NCI-H2171 (cell line): ENCODE measurements at regions not wholly inside any gene's neighbourhood (a gene's known extent, or its start where the extent isn't known, plus 50 kb on each side); places are given as distances from the start of the nearest gene placed in this dataset.
A peak's percentile ranks its signal among the peaks of the same experiment; 100 is the strongest.
"Not testable (repeated sequence)": the region's sequence is repeated elsewhere in the genome, so short reads cannot be mapped to it uniquely, and the experiment has no call there.

Experiments used
- DNase-seq: peaks from one replicate; lab custom pipeline; 2025; lab: John Stamatoyannopoulos, UW

DNA sequence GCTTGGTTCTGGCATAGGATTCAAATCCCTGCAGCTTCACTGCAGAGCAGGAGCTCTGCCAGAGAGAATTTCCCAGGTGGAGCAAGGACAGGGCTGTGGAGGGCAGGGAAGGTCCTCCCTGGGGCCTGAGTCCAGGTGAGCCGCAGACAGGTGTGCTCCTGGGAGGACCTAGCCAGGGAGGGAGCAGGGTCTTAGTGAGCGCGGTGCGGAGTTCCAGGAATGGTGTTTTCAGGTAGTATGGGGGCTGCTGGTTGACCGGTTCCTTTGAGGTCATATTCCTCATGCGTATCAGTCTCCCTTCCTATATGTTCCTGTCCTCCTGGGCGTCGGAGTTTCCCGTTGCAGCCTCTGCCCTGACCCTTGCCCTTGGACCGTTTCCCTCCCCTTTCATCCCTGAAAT lies 813.3 kb downstream of the KCNJ18 start:
- DNase-seq: no peak

DNA sequence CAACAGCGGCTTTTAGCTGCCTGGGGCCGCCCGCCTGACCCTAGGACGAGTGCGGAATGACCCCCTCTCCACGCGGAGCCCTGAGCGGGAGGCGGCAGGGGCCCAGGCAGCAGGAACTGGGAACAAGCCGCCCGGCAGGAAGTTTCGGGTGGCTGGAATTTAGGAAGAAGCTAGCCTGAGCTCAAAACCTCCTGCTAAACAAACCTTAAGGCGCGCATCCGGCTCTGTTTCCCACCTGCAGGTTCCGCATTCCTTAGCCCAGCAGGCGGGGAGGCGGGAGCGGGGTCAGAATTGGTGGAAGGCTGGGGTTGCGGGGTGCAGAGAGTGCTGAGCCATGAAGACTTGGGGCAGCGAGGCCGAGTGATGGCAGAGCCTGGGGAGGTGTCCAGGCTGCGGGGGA lies 813.9 kb downstream of the KCNJ18 start:
- DNase-seq: no peak

DNA sequence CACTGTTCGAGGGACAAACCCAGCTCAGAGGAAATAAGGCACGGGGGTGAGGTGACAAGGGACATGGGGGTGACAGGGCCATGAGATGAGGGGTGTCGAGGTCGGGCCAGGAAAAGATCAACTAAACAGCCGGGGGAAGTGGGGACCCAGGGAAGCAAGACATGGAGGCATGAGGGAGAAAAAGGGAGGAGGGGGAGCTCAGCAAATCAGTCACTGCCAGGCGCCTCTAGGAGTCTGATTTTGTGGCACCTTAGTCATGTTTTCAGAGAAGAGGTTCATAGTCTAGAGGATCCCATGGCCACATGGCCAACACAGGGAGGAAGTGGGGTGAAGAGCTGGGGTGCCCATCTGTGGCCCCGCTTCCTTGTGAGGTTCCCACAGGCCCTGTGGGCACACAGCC lies 814.5 kb downstream of the KCNJ18 start:
- DNase-seq: no peak

DNA sequence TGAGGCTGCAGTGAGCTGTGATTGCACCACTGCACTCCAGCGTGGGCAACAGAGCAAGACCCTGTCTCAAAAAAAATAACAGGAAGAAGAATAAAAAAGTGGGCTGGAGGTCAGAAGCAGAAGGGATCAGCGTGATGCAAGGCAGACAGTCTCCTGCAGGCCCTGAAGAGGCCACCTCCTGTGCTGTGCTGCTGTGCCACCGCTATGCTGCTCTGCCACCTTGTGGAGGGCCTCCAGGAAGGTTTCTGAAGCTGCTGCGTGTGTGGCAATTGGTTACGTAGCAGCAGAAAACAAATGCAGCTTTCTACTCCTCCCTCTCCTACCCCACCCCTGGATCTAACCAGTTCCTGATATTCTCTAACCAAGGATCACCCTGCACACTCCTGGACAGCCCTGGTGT lies 815.5 kb downstream of the KCNJ18 start:
- peak; percentile 5 for DNase-seq

DNA sequence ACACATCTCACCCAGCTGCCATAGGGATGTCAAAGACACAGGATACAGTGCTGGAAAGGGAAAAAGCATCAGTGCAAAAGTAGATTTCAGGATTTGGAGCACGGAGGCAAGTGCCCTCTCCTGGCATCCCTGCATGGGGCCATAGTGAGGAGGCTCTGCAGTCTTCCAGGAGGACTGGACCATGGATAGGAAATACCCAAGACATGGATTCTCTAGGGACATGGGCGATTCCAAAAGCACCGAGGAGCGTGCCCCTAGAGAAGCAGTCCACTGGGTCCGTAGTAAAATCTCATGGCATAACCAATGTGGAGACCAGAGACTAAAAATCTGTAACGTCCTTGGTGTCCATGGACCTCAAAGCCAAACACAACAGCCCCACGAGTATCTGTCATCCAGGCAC lies 818.2 kb downstream of the KCNJ18 start:
- DNase-seq: no peak

DNA sequence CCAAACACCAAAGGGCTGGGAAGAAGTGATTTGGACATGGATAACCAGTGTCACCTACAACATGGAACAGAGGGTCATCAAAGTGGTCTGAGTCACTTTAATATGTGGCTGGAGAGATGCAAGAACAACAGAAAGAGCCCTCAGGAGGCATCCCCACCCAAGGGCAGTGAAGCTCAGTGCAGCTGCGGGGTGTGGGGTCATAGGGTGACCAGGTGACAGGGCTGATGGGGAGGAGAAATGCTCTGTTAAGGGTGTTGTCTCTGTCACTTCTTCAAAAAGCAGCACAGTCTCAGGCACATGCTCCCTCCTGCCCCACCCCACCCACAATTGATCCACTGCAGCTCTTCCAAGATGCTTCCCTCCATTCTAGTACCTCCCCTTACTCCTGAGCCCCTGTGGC lies 819.1 kb downstream of the KCNJ18 start:
- no peak for DNase-seq

DNA sequence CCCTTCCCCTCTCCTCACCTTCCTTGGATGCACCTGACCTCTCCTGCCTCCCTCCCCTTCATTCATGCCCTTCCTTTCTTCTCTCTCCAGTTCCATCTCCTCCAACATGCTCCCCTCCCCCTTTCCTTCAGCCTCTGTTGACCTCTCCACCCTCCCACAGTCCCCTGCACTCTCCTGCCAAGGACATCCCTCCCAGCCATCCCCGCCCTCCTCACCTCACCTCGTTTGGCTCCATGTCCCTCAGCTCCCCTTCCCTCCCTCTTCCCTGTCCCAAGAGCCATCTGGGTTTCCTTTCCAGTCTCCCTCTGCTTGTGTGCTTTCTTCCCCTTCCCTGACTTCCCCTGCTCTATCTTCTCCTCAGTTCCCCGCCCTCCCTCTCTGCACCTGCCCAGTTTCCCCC lies 819.7 kb downstream of the KCNJ18 start:
- no peak for DNase-seq

DNA sequence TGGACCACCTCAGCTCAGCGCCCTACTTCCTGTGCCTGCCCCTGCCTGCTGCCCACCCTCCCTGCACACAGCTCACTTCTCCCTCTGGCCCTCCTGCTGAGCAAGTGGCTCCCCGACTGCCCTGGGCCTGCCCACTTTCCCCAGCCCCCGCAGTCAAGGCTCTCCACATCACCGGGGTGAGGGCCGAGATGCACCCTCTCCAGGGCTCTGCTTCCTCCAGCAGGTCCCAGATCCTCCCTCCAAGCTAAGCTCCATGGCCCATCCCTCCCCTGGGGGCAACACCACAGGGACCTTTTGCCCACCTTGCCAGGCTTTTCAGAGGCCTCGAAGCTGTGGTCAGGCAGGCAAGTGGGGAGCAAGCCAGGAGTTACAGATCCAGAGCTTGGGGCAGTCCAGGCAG lies 820.2 kb downstream of the KCNJ18 start:
- DNase-seq: no peak

DNA sequence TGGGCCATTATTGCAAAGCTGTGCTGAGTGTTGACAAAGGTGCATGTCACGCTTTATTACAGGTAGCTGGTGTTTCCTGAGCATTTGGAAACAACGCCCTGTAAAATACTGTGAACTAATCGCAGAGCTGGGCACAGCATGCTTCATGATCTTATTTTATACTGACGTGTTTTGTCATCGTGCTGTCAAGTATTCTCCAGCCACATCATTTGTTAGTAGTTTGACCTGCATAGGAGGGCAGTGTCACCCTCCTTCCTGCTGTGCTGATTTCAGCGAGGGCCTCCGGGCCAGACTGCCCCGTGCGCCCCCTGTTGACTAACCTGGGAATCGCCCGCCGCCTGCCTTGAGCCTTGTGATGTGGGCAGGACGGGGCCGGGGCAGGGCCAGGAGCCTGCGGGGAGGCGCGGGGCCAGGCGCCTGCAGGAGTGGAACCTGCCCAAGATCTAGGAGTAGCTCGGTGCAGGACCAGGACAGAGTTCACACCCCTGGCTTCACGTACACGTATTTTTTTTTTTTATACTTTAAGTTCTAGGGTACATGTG lies 820.7 kb downstream of the KCNJ18 start:
- DNase-seq: no peak

DNA sequence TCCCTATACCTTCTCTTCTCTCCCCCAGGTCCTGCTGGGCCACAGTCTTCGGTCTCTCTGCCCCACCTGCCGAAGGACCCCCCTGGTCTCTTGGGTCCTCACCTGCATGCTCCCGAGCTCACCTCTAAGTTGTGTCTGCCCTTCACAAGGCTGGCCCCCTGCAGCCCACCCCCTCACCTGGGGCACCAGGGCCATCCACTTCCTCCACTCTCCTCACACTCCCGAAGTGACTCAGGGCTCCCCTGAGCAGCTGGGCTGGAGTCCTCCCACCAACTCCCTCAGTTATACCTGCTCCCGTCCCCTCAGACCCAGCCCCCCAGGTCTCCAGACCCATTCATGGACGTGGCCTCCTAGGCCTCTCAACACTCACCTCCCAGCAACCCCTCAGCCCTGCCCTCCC lies 822.0 kb downstream of the KCNJ18 start:
- no peak for DNase-seq

DNA sequence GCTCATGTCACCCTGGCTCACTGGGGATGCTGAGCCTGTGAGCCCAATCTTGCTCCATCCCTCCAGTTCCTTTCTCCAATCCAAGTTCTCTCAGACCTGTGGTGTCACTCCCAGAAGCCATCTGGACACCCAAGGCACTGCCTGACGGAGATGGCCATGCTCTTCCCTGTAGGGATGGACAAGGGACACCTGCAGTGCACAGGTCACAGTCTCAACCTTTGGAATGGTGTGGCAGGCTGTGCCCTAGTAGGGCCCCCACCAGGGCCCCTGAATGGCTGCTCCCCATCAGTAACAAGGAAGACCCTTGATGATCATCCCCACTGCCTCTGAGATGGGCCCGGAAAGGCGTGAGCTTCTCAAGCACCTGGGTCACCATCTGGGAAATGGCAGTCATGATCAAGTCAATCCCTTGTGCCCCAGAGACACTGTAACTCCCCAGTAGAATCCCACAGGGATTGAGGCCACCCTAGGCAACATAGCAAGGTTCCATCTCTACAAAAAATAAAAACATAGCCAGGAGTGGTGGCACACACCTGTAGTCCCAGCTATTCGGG lies 822.5 kb downstream of the KCNJ18 start:
- DNase-seq: no peak

DNA sequence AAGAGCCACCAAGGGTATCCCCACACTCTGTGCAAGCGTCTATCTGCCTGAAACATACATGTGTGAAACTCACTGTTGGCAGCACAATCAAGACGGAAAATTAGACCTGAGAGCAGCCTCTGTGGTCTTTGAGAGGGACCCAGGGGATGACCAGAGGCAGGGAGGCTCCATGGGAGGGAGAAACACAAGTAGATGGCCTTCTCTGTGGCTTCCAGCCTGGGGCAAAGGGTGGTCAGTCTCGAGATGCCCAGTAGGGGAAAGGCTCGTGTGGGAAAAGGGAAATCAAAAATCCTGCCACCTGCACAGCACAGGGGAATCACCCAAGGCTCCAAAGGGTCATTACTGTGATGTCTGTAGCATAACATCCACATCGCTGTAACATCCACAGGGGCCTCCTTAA lies 823.3 kb downstream of the KCNJ18 start:
- DNase-seq: no peak

DNA sequence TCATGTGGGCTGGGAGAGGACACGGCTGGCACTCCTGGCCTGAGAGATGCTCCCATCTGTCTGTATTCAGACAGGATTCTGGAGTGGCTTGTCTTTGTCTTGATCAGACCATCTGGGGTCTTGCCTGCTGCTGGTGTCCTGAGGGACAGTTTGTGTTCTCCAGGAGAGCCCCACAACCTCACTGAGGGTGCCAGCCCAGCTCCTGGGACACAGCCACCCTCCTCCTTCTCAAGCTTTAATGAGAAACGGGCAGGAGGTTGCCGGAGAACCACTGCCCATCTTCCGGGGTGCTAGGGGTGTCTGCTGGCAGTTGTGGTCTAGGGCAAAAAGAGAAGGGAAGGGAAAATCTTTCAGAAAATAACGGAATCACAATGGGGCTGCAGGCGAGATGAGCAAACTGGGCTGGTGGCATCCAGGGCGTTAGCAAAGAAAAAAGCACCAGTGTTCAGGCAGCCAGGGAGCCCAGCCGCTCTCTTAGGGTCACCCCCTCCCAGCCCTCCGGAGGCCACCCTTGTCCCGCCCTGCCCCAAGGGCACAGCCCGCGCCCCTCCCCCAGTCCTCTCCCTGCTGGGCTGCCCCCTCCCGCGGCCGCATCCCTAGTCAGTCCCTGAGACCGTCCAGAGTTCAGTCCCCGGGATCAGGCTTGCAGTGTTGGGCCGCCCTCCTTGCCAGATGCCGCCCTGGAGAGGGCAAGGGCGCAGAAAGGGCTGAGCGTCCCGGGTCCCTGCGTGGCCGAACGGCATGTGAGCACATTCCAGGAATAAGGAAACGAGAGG lies 824.7 kb downstream of the KCNJ18 start:
- DNase-seq: no peak

DNA sequence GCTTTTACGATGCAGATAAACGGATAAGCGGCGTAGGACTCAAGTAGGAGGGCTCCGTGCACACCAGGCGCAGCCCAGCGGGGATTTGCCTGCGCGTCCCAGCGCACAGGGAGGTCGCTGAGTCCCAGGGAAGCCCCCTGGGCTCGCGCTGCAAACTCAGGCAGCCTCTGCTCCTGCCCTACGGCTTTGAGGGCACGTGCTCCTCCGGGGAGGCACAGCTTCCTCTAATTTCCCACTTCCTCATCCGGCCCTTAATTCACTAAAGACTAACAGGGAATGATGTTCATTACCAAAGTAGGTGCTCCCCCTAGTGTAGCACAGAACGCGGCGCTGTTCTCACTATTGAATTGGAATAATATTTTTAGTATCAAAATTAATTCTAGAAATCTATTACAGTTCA lies 825.4 kb downstream of the KCNJ18 start:
- no peak for DNase-seq

DNA sequence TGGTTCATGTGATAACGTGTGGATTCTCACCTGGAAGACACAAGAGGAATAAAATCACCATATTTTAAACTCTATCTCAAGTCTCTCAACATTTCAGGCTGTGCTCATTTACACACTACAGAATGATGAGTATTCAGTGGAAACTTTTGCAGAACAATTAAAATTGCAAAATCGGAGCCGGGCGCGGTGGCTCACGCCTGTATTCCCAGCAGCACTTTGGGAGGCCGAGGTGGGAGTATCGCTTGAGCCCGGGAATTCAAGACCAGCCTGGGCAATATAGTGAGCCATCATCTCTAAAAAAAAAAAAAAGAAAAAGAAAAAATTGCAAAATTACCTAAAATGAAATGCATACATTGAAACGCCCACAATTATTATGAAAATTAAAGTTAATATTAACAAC lies 825.9 kb downstream of the KCNJ18 start:
- no peak for DNase-seq

DNA sequence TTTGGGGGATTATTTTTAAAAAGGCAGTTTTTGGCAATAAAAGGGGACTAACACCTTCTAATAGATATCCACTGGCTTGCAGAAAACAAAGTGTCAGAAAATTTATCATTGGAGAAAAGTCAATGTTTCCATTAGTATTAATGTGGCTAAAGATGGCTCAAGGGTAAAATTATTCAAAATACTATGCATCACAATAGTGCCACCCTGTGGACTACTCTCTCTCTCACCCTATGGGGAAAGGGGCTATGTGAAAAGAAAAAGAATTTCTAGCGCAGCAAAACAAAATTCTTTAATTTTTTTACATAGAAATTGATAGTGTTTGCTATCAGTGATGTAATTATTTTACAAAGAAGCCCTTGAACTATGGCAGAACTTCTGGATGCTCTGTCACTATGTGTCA lies 856.5 kb downstream of the KCNJ18 start:
- DNase-seq: not testable (repeated sequence)

DNA sequence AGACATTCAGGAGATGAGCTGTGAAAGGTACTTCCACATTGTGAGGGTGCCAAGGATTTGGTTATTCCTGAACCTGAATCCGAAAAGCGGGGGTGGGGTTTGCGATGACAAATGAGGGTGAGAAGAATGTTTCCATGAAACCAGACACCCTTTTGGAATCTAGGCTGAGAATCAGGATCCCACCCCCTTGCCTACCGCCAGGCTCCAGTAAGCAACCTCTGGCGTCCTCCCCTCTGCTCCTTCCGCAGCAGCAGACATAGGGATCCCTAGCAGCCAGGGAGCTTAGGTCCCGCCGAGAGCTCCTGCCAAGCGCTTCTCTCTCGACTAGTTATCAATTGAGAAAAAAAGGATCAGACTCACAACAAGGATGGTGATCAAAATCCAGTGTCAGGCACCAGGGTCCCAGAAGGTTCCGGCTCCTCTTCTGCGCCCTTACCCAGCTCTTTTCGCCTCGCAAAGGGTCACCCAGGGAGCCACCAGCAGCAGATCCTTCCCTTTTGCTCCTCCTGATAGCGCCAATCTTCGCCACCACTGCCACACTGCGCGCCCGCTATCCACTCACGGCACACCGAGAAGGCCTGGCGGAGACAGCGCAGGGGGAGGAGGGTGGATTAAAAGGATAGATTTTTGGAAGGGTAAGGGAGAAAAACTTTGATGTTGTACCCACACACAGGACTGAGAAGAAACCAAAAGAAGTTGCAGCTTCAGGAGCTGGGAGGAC lies 859.5 kb downstream of the KCNJ18 start:
- not testable (repeated sequence) for DNase-seq

DNA sequence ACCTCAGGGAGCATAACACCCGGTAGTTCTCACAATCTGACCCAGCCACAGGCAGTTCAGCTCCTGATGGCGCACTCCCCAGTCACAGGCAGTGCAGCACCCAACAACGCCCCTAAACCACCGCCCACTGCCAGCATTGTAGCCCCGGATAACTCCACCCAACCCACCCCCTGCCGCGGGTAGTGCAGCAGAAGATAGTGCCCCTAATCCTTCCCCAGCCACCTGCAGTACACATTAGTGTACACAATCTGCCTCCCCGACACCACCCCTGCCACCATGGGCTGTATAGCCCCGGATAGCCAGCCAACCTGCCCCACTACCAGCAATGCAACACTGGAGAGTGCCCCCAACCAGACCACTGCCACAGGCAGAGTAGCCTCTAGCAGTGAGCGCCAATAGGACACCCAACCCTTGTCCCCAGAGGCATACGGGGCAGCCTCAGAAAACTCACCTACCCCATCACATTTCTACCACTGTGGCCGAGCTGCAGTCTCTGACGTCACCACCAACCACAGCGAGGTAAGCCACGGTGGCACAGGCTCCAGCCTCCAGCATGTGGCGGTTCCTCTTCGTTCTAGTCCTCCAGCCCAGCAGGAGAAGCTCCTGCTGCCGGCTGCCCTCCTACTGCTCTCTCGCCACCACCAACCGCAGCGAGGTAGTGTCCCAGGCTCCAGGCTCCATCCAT lies 877.3 kb downstream of the KCNJ18 start:
- DNase-seq: no peak

DNA sequence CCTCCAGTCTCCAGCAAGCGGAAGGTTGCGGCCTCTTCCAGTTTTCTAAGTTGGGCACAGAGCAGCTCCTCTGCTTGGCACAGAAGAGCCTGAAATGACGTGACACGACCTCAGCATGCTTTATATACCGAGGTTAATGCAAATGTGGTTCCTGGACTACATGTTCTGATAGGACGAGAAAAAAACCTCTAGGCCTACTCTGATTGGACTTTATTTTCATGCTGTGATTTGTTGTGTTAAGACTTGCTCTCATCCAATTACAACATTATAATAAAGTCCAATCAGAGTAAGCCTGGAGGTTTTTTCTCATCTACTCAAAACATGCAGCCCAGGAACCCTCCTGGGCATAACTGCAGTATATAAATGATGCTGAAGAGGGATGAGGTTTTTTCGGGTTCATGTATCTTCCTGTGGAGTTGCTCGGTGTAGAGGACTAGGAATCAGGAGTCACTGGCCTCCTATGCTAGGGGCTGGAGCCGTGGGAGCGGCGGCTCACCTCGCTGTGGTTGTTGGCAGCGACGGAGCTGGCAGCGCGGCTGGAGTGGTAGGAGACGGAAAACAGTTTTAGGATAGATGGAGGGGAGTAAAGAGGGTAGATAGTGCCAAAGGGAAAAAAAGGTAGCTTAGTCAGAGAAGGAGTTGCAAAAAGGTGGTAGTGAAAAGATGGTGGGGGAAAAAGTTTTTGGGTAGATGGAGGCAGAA lies 878.0 kb downstream of the KCNJ18 start:
- DNase-seq: no peak

DNA sequence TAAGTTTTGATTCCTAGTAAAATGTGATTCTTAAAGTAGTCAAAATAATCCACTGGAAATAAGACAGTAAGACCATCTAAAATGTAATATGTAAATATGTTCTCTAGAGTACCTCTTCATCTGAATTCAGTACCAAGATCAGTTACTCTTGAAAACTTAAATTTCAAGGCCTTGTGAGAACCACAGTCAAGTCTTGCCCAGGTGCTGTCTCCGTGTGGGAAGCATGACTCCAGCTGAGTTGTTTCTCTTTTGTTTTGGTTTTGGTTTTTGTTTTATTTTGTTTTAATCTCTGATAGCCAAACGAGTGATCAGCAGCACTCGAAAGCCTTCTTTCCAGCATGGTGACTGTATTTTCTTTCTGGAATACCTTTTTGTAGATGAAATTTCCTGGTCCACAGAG lies 907.0 kb downstream of the KCNJ18 start:
- DNase-seq: no peak

DNA sequence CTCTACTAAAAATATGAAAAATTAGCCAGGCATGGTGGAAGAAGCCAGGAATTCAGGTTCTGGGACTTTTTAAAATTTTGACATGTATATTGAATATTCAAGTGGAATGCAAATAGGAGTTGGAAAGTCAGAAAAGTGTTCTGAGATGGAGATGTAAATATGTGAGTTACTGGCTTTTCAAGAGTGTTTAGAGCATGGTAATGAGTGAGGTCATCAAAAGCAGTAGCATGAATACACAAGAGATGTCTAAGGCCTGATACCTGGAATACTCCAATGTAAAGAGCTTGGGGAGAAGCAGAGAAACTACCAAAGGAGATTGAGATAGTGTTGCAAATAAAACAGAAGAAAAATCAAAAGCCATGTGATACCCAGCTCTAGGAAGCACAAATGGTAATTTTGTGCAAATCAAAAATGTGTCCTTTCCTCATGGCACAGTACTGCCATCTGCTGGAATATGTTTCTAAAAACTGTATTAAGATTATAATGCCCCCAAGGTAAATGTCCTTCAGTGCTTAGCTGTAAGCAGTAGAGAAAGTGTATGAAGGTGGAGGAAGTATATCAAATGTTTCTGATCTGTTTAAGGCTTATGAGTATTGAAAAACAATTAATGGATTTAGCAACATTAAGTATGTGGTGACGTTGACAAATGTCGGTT lies 908.4 kb downstream of the KCNJ18 start:
- peak; percentile 12 for DNase-seq
